ENCODE measurements at regions not wholly inside any gene's neighbourhood (a gene's known extent, or its start where the extent isn't known, plus 50 kb on each side); places are given as distances from the start of the nearest gene placed in this dataset.

DNA sequence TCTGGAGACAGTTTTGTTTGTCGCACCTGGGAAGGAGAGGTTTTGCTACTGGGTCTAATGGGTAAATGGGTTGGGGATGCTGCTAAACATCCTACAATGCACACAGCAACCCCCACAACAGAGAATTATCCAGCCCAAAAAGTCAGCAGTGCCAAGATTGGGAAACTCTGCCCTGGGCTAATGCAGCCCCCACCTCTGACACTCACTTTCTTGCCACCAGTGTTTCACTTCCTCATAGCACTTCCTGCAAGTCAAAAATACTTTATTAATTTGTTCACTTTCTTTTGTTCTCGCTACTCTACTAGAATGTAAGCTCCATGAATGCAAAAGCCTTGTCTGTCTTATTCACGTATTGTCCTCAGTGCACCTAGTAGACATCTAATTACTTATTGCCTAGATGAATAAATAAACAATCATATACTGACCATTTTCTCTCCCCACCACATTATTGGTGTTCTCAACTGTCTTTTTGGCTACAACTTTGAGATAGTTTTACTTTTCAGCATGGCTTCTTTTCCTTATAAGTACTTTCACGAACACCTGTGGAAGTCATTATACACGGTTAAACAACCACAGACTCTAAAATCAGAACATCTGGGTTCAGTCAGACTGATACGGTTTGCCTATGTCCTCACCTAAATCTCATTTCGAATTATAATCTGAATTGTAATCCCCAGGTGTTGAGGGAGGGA lies 82.0 kb upstream of the PITX2 start:
- H3K9me3 ChIP-seq (ENCODE audit: low read depth, low read length) = no peaks in the 10 kb centered on the region
- H2AFZ ChIP-seq (ENCODE audit: low read length) = no peak overlapping the region
- no peaks in the 10 kb centered on the region for H3K27me3 ChIP-seq (ENCODE audit: insufficient read depth, low read length)
- no peak overlapping the region for H3K4me2 ChIP-seq (ENCODE audit: insufficient read depth, low read length)
- no peaks in the 10 kb centered on the region for H3K4me1 ChIP-seq (ENCODE audit: insufficient read depth, low read length)
- H3K4me3 ChIP-seq (ENCODE audit: insufficient read depth, low read length) = no peak overlapping the region
- no peak overlapping the region for H3K27ac ChIP-seq (ENCODE audit: low read depth, low read length)
- no peaks in the 10 kb centered on the region for H4K20me1 ChIP-seq (ENCODE audit: insufficient read depth, low read length)
- no peaks in the 10 kb centered on the region for H3K36me3 ChIP-seq (ENCODE audit: insufficient read depth, low read length)
- H3K79me2 ChIP-seq (ENCODE audit: insufficient read depth, low read length) = no peaks in the 10 kb centered on the region
- no peak for DNase-seq (ENCODE audit: insufficient read length, low spot score, missing footprints)
- TF ChIP-seq, protein P1, sequence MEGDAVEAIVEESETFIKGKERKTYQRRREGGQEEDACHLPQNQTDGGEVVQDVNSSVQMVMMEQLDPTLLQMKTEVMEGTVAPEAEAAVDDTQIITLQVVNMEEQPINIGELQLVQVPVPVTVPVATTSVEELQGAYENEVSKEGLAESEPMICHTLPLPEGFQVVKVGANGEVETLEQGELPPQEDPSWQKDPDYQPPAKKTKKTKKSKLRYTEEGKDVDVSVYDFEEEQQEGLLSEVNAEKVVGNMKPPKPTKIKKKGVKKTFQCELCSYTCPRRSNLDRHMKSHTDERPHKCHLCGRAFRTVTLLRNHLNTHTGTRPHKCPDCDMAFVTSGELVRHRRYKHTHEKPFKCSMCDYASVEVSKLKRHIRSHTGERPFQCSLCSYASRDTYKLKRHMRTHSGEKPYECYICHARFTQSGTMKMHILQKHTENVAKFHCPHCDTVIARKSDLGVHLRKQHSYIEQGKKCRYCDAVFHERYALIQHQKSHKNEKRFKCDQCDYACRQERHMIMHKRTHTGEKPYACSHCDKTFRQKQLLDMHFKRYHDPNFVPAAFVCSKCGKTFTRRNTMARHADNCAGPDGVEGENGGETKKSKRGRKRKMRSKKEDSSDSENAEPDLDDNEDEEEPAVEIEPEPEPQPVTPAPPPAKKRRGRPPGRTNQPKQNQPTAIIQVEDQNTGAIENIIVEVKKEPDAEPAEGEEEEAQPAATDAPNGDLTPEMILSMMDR (IDR thresholded peaks at IDR 0.05; ENCODE audit: extremely low read depth, low read depth, low read length) = no peak

DNA sequence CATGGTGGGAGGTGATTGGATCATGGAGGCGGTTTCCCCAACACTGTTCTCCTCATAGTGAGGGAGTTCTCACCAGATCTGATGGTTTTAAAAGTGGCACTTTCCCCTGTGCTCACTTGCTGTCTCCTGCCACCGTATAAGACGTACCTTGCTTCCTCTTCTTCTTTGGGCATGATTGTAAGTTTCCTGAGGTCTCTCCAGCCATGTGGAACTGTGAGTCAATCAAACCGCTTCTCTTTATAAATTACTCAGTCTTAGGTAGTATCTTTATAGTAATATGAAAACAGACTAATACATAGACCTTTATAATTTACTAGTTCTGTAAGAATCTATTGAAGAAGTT lies 82.5 kb upstream of the PITX2 start:
- no peak overlapping the region for H3K4me3 ChIP-seq (ENCODE audit: insufficient read depth, low read length)
- no peaks in the 10 kb centered on the region for H3K4me1 ChIP-seq (ENCODE audit: insufficient read depth, low read length)
- DNase-seq (ENCODE audit: insufficient read length, low spot score, missing footprints) = no peak
- H3K36me3 ChIP-seq (ENCODE audit: insufficient read depth, low read length) = no peaks in the 10 kb centered on the region
- TF ChIP-seq, protein P1 (IDR thresholded peaks at IDR 0.05; ENCODE audit: extremely low read depth, low read depth, low read length) = no peak
- H3K27me3 ChIP-seq (ENCODE audit: insufficient read depth, low read length) = no peaks in the 10 kb centered on the region
- H3K27ac ChIP-seq (ENCODE audit: low read depth, low read length) = no peak overlapping the region
- no peaks in the 10 kb centered on the region for H3K79me2 ChIP-seq (ENCODE audit: insufficient read depth, low read length)
- no peak overlapping the region for H2AFZ ChIP-seq (ENCODE audit: low read length)
- no peak overlapping the region for H3K4me2 ChIP-seq (ENCODE audit: insufficient read depth, low read length)
- no peaks in the 10 kb centered on the region for H4K20me1 ChIP-seq (ENCODE audit: insufficient read depth, low read length)
- no peaks in the 10 kb centered on the region for H3K9me3 ChIP-seq (ENCODE audit: low read depth, low read length)

DNA sequence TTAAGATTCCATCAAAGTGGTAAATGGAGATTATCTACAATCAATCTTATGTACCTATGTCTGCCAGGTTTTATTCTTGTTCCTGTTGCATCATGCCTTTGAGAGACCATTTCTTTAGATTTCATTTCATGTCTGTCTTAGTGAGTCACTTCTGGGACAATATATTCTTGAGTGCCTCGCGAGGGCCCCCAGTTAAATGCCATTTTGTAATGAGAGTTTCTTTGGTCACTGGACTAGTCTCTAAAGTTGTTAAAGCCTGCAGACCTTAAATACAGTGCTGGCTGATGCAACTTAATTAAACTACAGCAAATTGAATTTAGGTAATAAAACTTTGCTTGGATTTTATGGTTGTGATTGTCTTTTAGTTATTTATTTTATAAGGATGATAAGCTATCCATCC lies 87.2 kb upstream of the PITX2 start:
- no peaks in the 10 kb centered on the region for H3K27me3 ChIP-seq (ENCODE audit: insufficient read depth, low read length)
- H2AFZ ChIP-seq (ENCODE audit: low read length) = no peak overlapping the region
- H3K27ac ChIP-seq (ENCODE audit: low read depth, low read length) = no peak overlapping the region
- no peak for DNase-seq (ENCODE audit: insufficient read length, low spot score, missing footprints)
- H4K20me1 ChIP-seq (ENCODE audit: insufficient read depth, low read length) = no peaks in the 10 kb centered on the region
- H3K36me3 ChIP-seq (ENCODE audit: insufficient read depth, low read length) = no peaks in the 10 kb centered on the region
- no peaks in the 10 kb centered on the region for H3K4me1 ChIP-seq (ENCODE audit: insufficient read depth, low read length)
- H3K79me2 ChIP-seq (ENCODE audit: insufficient read depth, low read length) = no peaks in the 10 kb centered on the region
- H3K4me3 ChIP-seq (ENCODE audit: insufficient read depth, low read length) = no peak overlapping the region
- no peaks in the 10 kb centered on the region for H3K9me3 ChIP-seq (ENCODE audit: low read depth, low read length)
- H3K4me2 ChIP-seq (ENCODE audit: insufficient read depth, low read length) = no peak overlapping the region
- TF ChIP-seq, protein P1 (IDR thresholded peaks at IDR 0.05; ENCODE audit: extremely low read depth, low read depth, low read length) = no peak

DNA sequence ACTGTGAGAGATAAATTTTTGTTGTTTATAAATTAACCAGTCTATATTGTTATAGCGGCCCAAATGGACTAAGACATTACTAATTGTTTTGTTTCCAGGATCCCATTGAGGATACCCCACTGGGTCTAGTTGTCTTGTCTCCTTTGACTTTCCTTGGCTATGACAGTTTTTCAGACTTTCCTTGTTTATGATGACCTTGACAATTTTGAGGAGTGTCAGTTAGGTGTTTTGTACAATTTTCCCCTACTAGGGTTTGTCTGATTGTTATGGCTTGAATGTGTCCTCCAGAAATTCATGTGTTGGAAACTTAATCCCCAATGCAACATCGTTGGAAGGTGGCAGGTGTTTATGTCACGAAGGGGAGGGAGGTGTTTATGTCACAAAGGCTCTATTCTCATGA lies 89.6 kb upstream of the PITX2 start:
- TF ChIP-seq, protein P1 (IDR thresholded peaks at IDR 0.05; ENCODE audit: extremely low read depth, low read depth, low read length) = no peak
- H3K4me2 ChIP-seq (ENCODE audit: insufficient read depth, low read length) = no peak overlapping the region
- H4K20me1 ChIP-seq (ENCODE audit: insufficient read depth, low read length) = no peaks in the 10 kb centered on the region
- H3K4me3 ChIP-seq (ENCODE audit: insufficient read depth, low read length) = no peak overlapping the region
- no peak overlapping the region for H2AFZ ChIP-seq (ENCODE audit: low read length)
- no peaks in the 10 kb centered on the region for H3K79me2 ChIP-seq (ENCODE audit: insufficient read depth, low read length)
- H3K9me3 ChIP-seq (ENCODE audit: low read depth, low read length) = no peaks in the 10 kb centered on the region
- no peaks in the 10 kb centered on the region for H3K4me1 ChIP-seq (ENCODE audit: insufficient read depth, low read length)
- H3K36me3 ChIP-seq (ENCODE audit: insufficient read depth, low read length) = no peaks in the 10 kb centered on the region
- H3K27ac ChIP-seq (ENCODE audit: low read depth, low read length) = no peak overlapping the region
- DNase-seq (ENCODE audit: insufficient read length, low spot score, missing footprints) = no peak
- H3K27me3 ChIP-seq (ENCODE audit: insufficient read depth, low read length) = no peaks in the 10 kb centered on the region

Measured in osteoblast (primary cell).